ENCODE measurements at regions not wholly inside any gene's neighbourhood (a gene's known extent, or its start where the extent isn't known, plus 50 kb on each side); places are given as distances from the start of the nearest gene placed in this dataset.

GRCh38 chr7:50863053-50863452, 80.4 kb upstream of the GRB10 start:
- TF ChIP-seq, protein P1, sequence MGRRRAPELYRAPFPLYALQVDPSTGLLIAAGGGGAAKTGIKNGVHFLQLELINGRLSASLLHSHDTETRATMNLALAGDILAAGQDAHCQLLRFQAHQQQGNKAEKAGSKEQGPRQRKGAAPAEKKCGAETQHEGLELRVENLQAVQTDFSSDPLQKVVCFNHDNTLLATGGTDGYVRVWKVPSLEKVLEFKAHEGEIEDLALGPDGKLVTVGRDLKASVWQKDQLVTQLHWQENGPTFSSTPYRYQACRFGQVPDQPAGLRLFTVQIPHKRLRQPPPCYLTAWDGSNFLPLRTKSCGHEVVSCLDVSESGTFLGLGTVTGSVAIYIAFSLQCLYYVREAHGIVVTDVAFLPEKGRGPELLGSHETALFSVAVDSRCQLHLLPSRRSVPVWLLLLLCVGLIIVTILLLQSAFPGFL (CRISPR knock-in tag; IDR thresholded peaks at IDR 0.05; ENCODE audit: borderline replicate concordance): no peak
- TF ChIP-seq, protein P2, sequence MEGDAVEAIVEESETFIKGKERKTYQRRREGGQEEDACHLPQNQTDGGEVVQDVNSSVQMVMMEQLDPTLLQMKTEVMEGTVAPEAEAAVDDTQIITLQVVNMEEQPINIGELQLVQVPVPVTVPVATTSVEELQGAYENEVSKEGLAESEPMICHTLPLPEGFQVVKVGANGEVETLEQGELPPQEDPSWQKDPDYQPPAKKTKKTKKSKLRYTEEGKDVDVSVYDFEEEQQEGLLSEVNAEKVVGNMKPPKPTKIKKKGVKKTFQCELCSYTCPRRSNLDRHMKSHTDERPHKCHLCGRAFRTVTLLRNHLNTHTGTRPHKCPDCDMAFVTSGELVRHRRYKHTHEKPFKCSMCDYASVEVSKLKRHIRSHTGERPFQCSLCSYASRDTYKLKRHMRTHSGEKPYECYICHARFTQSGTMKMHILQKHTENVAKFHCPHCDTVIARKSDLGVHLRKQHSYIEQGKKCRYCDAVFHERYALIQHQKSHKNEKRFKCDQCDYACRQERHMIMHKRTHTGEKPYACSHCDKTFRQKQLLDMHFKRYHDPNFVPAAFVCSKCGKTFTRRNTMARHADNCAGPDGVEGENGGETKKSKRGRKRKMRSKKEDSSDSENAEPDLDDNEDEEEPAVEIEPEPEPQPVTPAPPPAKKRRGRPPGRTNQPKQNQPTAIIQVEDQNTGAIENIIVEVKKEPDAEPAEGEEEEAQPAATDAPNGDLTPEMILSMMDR (IDR thresholded peaks at IDR 0.05): no peak
- TF ChIP-seq MYBL2 (CRISPR knock-in tag; IDR thresholded peaks at IDR 0.05) (no peak), RELA (CRISPR knock-in tag; IDR thresholded peaks at IDR 0.05; ENCODE audit: borderline replicate concordance) (no peak), FOXP4 (CRISPR knock-in tag; IDR thresholded peaks at IDR 0.05) (no peak), ESRRA (CRISPR knock-in tag; IDR thresholded peaks at IDR 0.05; ENCODE audit: borderline replicate concordance) (no peak), TCF7 (CRISPR knock-in tag; IDR thresholded peaks at IDR 0.05; ENCODE audit: low read depth) (no peak), TEAD4 (CRISPR knock-in tag; IDR thresholded peaks at IDR 0.05) (no peak), NFE2L1 (CRISPR knock-in tag; IDR thresholded peaks at IDR 0.05) (no peak), ZNF138 (CRISPR knock-in tag; conservative IDR thresholded peaks at IDR 0.05) (no peak)
- TF ChIP-seq, protein P3, sequence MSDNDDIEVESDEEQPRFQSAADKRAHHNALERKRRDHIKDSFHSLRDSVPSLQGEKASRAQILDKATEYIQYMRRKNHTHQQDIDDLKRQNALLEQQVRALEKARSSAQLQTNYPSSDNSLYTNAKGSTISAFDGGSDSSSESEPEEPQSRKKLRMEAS (CRISPR knock-in tag; IDR thresholded peaks at IDR 0.05): no peak
- TF ChIP-seq, protein P4, sequence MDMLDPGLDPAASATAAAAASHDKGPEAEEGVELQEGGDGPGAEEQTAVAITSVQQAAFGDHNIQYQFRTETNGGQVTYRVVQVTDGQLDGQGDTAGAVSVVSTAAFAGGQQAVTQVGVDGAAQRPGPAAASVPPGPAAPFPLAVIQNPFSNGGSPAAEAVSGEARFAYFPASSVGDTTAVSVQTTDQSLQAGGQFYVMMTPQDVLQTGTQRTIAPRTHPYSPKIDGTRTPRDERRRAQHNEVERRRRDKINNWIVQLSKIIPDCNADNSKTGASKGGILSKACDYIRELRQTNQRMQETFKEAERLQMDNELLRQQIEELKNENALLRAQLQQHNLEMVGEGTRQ (CRISPR knock-in tag; IDR thresholded peaks at IDR 0.05): no peak
- TF ChIP-seq, protein P5, sequence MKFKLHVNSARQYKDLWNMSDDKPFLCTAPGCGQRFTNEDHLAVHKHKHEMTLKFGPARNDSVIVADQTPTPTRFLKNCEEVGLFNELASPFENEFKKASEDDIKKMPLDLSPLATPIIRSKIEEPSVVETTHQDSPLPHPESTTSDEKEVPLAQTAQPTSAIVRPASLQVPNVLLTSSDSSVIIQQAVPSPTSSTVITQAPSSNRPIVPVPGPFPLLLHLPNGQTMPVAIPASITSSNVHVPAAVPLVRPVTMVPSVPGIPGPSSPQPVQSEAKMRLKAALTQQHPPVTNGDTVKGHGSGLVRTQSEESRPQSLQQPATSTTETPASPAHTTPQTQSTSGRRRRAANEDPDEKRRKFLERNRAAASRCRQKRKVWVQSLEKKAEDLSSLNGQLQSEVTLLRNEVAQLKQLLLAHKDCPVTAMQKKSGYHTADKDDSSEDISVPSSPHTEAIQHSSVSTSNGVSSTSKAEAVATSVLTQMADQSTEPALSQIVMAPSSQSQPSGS (CRISPR knock-in tag; IDR thresholded peaks at IDR 0.05; ENCODE audit: borderline replicate concordance, low read depth): no peak

Data from WTC11 (cell line).